ENCODE measurements at regions not wholly inside any gene's neighbourhood (a gene's known extent, or its start where the extent isn't known, plus 50 kb on each side); places are given as distances from the start of the nearest gene placed in this dataset.
"Not testable (repeated sequence)": the region's sequence is repeated elsewhere in the genome, so short reads cannot be mapped to it uniquely, and the experiment has no call there.

DNA sequence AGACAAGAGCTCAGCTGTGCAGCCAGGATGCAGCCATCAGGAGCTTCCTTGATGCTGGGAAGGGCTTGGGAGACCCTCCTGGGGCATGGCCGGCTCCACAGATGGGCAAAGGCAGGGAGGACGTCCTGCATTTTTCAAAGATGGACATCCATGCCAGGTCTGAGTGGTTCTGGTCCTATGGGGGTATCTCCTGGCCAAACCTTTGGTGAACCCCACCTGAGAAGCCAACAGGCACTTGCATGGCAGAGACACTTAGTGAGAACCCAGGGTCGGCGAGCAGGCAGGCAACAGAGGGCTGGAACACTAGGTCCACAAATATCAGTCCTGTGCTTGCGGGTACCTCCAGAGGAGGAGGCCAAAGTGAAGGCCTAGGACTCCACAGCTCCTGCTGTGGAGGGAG, 70.0 kb downstream of the KCTD15 start:
- no peak for DNase-seq (ENCODE audit: low read depth)

DNA sequence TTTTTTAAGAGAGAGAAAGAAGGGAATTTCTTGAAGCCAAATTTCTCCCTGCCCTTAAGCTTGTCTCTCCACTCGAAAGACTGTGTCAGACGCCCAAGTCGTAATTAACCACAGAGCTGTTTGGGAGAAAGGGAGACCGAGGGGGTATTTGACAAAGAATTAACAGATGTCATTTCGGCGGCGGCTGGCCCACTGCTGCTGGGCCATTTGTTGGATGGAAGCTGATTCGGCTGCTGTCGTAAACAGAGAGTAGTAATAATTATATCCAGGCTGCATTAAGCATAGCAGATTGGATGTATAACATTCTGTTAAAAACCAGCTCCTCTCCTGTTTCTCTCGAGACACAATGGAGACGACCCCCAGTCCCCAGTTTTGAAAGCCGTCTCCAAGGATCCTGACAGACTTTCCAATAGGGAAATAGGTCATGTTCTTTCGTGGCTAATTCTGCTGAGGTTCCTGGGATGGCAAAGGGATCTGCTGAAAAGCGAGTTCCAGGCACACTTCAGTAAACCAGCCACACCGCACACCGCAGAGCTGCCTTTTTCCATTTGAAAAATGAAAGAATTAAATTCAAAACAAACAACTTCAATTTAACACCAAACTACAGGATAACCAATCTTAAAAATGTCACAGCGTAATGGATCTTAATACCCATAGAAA, 71.5 kb downstream of the KCTD15 start:
- DNase-seq (ENCODE audit: low read depth) = no peak

- DNase-seq (ENCODE audit: low read depth) = no peak
These were observed 72.2 kb downstream of the KCTD15 start for GRCh38 chr19:33868788-33869412.

DNA sequence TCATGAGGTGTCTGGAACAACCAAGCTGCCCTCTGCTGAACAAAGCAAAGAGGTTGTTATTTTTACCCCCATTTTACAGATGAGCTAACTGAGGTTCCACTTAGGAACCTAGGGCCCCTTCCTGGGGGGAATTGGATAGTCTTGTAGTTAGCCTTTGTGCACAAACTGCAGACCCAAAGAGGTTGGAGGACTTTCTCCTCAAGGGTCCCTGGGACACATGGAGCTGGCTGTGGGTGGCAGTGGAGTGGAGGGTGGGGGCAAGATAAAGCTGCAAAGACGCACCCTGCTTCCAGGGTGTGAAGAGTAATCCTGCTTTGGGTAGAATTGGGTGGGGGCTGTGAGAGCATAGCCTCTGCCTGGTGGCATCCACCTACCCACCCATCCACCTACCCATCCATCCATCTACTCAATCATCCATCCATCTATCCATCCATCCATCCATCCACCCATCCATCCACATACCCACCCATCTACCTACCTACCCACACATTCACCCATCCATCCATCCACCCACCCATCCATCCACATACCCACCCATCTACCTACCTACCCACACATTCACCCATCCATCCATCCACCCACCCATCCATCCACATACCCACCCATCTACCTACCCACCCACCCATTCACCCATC, 73.7 kb downstream of the KCTD15 start:
- DNase-seq (ENCODE audit: low read depth) = not testable (repeated sequence)

DNA sequence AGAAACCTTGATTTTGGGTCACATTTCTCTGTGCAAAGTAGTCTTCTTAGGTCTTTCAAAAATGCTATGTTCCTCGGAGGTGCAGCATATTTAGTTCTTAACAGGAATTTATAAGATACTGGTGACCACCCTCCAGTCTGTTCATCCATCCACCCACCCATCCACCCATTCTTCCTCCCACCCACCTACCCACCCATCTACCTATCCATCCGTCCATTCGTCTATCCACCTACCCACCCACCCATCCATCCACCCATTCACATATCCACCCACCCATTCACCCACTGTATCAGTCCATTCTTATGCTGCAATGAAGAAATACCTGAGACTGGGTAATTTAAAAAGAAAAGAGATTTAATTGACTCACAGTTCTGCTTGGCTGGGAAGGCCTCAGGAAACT, 74.9 kb downstream of the KCTD15 start:
- no peak for DNase-seq (ENCODE audit: low read depth)

- DNase-seq (ENCODE audit: low read depth) = no peak
These were observed 76.0 kb downstream of the KCTD15 start for GRCh38 chr19:33872445-33873320.

GRCh38 chr19:33875071-33875470, 78.4 kb downstream of the KCTD15 start:
- no peak for DNase-seq (ENCODE audit: low read depth)

DNA sequence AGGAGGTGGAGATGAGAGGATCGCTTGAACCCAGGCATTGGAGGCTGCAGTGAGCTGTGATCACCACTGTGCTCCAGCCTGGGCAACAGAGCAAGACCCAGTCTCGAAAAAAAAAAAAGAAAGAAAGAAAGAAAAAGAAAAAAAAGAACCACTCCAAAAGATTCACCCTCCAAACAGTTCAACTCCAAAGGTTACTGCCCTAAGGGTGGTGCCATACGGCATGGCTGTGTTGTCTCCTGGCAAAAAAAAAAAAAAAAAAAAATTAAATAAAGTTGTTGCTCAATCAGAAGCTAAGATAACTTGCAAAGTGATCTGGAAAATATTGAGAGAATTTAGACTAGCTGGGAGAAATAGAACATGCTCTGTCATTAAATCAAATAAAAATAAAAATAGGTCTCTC, 79.5 kb downstream of the KCTD15 start:
- no peak for DNase-seq (ENCODE audit: low read depth)

- DNase-seq (ENCODE audit: low read depth) = no peak
These were observed 81.4 kb downstream of the KCTD15 start for GRCh38 chr19:33878030-33878544.

- no peak for DNase-seq (ENCODE audit: low read depth)
These were observed 82.5 kb downstream of the KCTD15 start for GRCh38 chr19:33878910-33879810.

GRCh38 chr19:33879818-33880575, 83.3 kb downstream of the KCTD15 start:
- DNase-seq (ENCODE audit: low read depth) = no peak

- no peak for DNase-seq (ENCODE audit: low read depth)
These were observed 87.3 kb downstream of the KCTD15 start for GRCh38 chr19:33883859-33884519.

DNA sequence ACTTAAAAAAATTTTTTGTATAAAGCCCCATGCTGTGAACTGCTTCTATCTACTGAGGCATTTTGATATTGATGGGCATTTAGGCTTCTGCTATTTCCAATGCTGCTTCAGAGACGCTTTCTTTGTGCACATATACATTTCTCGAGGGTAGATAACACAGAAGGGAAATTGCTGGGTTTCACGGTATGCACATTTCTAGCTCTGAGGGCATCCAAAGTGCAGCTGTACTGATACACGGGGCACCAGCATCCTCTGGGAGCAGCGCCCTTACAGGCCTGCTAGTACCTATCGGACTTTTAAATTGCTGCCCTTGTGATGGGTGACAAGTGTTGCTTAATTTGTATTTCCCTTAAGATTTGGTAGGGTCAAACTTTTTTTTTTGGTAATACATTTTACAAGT, 88.6 kb downstream of the KCTD15 start:
- DNase-seq (ENCODE audit: low read depth) = no peak

DNA sequence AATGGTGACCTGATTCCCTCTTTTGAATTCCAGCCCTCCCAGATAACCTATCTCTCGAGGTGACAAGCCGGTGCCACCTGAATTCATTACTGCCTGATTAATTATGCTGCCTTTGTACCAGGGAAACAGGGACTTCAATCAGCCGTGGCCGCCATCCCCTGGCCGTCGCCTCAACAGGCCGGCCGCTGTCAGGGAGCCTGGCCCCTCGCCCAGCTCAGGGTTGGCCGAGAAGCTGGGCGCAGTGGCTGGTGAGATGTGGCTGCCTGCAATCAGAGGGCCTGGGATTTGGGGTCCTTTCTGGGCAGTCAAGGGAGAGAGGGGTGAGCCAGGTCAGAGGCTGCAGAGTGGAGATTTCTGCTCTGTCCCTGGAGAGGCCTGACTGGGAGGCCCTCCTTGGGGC, 91.2 kb downstream of the KCTD15 start:
- DNase-seq (ENCODE audit: low read depth) = no peak

GRCh38 chr19:33888665-33889064, 92.0 kb downstream of the KCTD15 start:
- no peak for DNase-seq (ENCODE audit: low read depth)

DNA sequence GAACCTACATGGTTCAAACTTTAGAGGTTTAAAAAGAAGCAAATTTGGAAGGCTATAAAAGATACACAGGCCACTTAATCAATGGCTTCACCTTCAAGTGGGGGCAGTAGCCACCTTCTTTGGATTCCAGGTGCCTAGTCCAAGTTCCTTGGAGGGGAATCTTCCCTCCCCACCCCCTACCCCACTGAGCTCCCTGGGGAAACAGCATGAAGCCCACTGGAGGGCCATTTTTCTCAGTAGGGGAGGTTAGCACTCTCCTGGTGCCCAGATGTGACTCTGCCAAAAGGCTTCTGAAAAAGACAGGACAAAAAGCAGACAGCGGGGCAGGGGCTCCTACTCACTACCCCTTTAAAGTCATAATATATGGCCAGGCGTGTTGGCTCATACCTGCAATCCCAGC, 93.9 kb downstream of the KCTD15 start:
- no peak for DNase-seq (ENCODE audit: low read depth)

DNA sequence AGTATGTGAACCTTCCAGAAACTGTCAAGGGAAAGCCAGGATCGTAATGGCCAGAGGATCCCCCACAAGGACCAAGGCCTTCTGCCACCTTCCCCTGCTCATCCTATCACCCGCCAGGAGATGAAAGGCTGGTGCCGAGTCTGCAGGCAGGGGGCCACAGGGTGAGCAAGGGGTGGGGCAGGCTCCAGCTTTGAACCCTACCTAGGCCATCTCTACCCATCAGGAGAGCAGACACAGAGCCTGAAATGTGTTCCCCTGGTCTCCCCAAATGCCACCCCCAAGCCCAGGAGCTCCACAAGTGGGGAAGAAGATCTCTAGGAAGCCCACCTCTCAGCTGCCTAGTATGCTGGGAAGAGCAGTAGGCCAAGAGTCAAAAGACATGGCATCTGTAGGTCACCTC, 95.1 kb downstream of the KCTD15 start:
- no peak for DNase-seq (ENCODE audit: low read depth)

- DNase-seq (ENCODE audit: low read depth) = no peak
These were observed 98.1 kb downstream of the KCTD15 start for GRCh38 chr19:33894787-33895186.

GRCh38 chr19:33895366-33895765, 98.7 kb downstream of the KCTD15 start:
- DNase-seq (ENCODE audit: low read depth) = no peak

DNA sequence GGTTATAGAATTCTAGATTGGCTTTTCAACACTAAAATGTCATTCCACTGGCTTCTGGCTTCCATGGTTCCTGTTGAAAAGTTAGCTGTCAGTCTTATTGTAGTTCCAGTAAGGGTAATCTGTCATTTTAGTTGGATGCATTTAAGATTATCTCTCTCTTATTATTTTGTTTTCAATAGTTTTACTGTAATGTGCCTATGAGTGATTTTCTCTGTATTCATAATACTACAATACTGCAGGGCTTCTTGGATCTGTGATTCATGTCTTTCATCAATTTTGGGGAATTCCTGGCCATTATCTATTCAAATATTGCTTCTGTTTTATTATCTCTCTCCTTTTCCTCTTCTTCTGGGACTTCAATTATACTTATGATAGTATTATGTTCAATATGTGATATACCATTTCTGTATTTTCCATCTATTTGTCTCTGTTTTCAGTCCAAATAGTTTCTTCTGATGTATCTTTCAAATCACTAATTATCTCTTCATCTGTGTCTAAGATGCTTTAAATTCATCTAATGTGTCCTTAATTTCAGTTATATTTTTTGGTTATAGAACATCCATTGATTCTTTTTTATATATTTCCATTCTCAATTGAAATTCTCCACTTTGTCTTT, 101.5 kb downstream of the KCTD15 start:
- DNase-seq (ENCODE audit: low read depth) = no peak
